ENCODE measurements at regions not wholly inside any gene's neighbourhood (a gene's known extent, or its start where the extent isn't known, plus 50 kb on each side); places are given as distances from the start of the nearest gene placed in this dataset.
"Not testable (repeated sequence)": the region's sequence is repeated elsewhere in the genome, so short reads cannot be mapped to it uniquely, and the experiment has no call there.

- DNase-seq: no peak
Measured at GRCh38 chr6:105691081-105691480, 288.2 kb upstream of the PREP start.

- no peak for DNase-seq
Measured at GRCh38 chr6:105688573-105688972, 285.7 kb upstream of the PREP start.

GRCh38 chr6:105686793-105687192 is 283.9 kb upstream of the PREP start:
- DNase-seq: not testable (repeated sequence)

GRCh38 chr6:105681061-105681460 is 278.2 kb upstream of the PREP start:
- no peak for DNase-seq

GRCh38 chr6:105680131-105680530 is 277.2 kb upstream of the PREP start:
- DNase-seq: no peak

GRCh38 chr6:105678516-105678915 is 275.6 kb upstream of the PREP start:
- no peak for DNase-seq

- no peak for DNase-seq
Measured at GRCh38 chr6:105677671-105678475, 275.0 kb upstream of the PREP start.

- no peak for DNase-seq
Measured at GRCh38 chr6:105676857-105677256, 274.0 kb upstream of the PREP start.

GRCh38 chr6:105675715-105676397 is 273.0 kb upstream of the PREP start:
- DNase-seq: peak; percentile 34

- DNase-seq: not testable (repeated sequence)
Measured at GRCh38 chr6:105672856-105673538, 270.1 kb upstream of the PREP start.

- no peak for DNase-seq
Measured at GRCh38 chr6:105669232-105669631, 266.4 kb upstream of the PREP start.

- DNase-seq: no peak
Measured at GRCh38 chr6:105667056-105667455, 264.2 kb upstream of the PREP start.

GRCh38 chr6:105664931-105665330 is 262.0 kb upstream of the PREP start:
- DNase-seq: no peak

GRCh38 chr6:105651969-105652368 is 249.1 kb upstream of the PREP start:
- DNase-seq: no peak

- DNase-seq: no peak
Measured at GRCh38 chr6:105650347-105650746, 247.5 kb upstream of the PREP start.

GRCh38 chr6:105649192-105649591 is 246.3 kb upstream of the PREP start:
- no peak for DNase-seq

GRCh38 chr6:105648276-105648675 is 245.4 kb upstream of the PREP start:
- DNase-seq: no peak

- DNase-seq: no peak
Measured at GRCh38 chr6:105646391-105646867, 243.5 kb upstream of the PREP start.

- DNase-seq: no peak
Measured at GRCh38 chr6:105645958-105646357, 243.1 kb upstream of the PREP start.

- no peak for DNase-seq
Measured at GRCh38 chr6:105645156-105645555, 242.3 kb upstream of the PREP start.

GRCh38 chr6:105644691-105645090 is 241.8 kb upstream of the PREP start:
- no peak for DNase-seq

- no peak for DNase-seq
Measured at GRCh38 chr6:105644073-105644489, 241.2 kb upstream of the PREP start.

- no peak for DNase-seq
Measured at GRCh38 chr6:105642708-105643107, 239.8 kb upstream of the PREP start.

- DNase-seq: no peak
Measured at GRCh38 chr6:105641504-105641903, 238.6 kb upstream of the PREP start.
